HG02943 (cell line): ENCODE measurements at regions not wholly inside any gene's neighbourhood (a gene's known extent, or its start where the extent isn't known, plus 50 kb on each side); places are given as distances from the start of the nearest gene placed in this dataset.
"Not testable (repeated sequence)": the region's sequence is repeated elsewhere in the genome, so short reads cannot be mapped to it uniquely, and the experiment has no call there.

ENCODE experiments used
- ATAC-seq: cut with Tn5 transposase; IDR thresholded peaks from one replicate; pipeline ENCODE4 v1.9.1; 2021; ENCODE audit warnings: mild to moderate bottlenecking, low read depth, moderate library complexity; ENCODE audit not compliant: unreplicated experiment

- ATAC-seq: no peak
These were observed 140.9 kb upstream of the ROPN1 start for GRCh38 chr3:124132813-124133212.

DNA sequence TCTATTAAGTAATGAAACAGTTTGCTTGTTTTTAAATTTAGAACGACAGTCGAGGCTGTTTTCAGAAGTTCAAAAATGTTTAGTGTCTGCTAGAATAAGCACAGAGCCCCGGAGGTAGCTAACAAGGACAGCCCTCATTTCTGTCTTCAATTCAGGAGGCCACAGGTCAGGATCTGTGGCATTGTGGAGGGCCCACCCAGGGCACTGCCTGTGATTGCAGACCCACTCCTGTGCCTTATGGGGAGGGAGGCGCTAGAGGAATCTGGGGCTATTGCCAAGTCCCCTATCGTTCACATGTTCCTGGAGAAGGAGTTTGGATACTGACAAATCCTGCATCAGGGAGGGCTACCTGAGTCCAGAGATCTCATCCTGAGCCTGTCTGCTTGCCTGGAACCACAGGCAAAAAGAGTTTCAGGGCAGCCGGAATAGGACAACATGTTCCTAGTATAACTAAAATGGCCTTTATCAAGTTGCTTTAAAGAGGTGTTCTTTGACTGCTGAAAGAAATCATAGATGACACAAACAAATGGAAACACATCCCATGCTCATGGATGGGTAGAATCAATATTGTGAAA, 141.5 kb upstream of the ROPN1 start:
- no peak for ATAC-seq

DNA sequence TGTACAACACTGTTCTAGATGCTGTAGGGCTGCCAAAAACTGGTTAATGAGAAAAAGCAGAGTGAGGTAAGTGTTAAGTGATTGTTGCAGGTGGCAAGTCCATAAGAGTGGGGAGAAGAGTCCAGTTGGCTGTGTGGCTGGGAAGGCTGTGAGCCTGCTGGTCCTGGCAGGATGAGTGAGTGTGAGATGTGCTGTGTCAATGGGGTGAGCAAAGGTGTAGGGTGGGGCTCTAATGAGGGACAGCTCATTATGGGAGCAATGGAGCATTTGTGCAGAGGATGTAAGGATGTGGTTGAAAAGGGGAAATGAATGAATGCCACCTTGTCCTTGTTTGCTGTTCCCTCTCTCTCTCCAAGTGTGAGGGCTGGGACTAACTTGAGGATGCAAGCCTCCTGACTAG, 145.3 kb upstream of the ROPN1 start:
- ATAC-seq: no peak

GRCh38 chr3:124138148-124138547, 146.2 kb upstream of the ROPN1 start:
- ATAC-seq: no peak

DNA sequence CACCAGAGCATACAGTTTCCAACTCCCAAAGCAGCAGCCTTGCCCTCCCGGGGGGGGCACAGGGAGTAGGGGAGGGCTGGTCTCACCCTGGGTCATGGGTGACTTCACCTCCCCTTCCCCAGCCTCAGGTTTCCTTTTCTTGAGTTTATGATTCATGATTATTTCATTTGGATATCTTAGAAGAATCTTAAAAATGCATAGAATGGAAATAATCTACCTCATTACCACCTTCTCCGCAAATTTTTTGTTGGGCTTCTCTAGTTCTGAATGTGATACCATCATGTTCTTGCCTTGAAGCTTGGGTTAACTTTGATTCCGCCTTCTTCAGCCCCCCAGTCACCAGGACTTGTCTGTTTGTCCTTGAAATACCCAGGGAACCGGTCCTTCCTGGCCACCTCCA, 148.8 kb upstream of the ROPN1 start:
- ATAC-seq: no peak

DNA sequence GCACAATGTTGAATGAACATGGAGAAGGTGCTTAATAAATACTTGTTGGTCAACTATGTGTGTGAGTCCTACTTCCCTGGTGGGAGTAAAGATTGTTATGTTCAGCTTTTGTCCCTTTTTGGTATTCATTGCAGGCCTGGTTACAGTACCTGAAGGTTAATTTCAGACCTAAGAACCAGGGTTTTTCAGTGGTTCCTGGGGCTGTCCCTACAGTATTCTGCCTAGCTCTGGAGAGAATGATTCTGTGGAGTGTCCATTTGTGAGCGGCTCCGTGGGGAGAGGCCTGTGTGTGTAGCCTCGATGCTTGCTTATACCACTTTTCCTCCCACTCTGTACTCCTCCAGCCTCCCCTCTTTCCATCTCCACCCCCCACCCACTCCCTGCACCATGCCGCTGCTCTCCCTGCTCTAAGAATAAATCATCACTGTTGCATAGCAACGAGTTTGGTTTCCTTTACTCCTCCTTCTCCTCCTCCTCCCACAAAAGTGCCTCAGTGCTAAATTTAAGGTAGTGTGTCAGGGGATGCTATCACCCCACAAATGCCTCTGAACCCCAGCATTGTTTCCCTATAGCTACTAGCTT, 150.6 kb upstream of the ROPN1 start:
- ATAC-seq: no peak

GRCh38 chr3:124143047-124143446, 151.1 kb upstream of the ROPN1 start:
- no peak for ATAC-seq

DNA sequence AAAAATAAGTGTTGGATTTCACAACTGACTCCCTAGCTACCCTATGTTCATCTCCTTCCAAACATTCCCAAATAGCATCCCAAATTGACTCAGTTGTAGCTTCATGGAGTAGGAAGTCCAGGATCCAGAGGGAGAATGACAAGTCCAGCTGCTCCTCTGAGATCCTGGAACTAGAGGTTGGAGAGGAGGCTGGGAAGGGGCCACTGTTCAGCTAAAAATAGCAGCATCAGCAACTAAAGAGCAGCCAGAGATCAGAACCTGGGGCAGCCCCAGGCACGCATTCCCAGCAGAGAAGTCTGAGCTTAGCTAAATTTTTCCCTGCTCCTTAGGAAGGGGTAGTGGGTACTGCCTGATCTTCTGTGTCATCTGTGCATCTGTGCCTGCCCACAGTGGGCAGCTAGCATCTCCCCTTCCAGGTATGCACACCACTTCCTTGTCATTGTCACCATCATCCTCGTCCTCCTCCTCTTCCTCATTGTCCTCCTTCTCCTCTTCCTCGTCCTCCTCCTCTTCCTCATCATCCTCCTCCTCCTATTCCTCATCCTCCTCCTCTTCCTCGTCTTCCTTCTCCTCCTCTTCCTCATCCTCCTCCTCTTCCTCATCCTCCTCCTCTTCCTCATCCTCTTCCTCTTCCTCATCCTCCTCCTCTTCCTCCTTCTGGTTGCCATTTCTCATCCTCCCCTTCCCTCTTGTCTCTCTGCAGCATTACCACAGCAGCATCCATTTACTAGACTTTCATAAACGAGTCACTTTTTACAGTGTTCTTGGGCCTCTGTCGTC, 152.3 kb upstream of the ROPN1 start:
- ATAC-seq: no peak

DNA sequence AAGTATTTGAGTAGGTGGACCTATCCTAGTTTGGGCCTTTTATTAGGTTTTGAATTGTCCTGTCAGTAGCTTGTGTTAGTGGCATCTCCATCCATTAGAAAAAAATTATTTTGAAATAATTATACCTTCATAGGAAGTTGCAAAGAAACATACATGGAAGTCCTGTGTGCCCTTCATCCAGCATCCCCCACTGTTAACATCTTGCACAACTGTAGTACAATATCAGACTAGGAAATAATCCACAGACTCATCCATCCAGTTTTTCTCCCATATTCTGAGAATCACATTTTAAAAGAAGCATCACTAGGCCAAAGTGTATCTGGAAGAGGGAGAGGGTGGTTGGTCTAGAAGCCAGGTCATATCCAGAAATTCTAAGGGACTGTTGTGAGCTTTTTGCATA, 155.5 kb upstream of the ROPN1 start:
- no peak for ATAC-seq

GRCh38 chr3:124147946-124148345, 156.0 kb upstream of the ROPN1 start:
- ATAC-seq: no peak

- ATAC-seq: no peak
These were observed 157.2 kb upstream of the ROPN1 start for GRCh38 chr3:124149081-124149480.

DNA sequence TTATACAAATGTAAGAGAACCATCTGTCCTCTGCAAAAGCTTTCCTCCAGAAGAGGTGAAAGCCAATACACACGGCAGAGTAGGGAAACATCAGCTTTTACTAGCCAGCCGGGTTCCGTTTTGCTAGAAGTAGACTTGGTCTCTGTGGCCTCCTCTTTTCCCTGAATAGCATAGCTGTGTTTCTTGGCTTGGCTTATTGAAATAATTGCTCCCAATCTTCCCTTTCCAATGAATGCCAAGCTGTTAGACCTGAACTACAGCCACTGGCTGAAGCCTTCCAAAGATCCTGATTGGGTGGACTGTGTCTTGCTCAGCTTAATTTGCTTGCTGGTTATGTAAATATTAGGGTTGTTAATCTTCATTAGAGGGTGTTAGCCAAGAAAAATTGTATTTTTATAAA, 157.8 kb upstream of the ROPN1 start:
- ATAC-seq: no peak

DNA sequence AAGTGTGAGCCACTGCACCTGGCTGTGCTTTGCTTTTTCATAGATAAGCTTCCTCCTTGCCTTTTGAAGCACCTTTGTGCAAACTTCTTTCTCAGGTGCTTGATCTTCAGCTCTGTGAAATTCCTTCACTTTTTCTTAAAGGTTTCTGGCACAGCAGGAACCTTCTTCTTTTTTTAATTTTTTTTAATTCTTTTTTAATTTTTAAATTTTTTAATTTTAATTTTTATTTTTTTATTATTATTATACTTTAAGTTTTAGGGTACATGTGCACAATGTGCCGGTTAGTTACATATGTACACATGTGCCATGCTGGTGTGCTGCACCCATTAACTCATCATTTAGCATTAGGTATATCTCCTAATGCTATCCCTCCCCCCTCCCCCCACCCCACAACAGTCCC, 161.0 kb upstream of the ROPN1 start:
- not testable (repeated sequence) for ATAC-seq

DNA sequence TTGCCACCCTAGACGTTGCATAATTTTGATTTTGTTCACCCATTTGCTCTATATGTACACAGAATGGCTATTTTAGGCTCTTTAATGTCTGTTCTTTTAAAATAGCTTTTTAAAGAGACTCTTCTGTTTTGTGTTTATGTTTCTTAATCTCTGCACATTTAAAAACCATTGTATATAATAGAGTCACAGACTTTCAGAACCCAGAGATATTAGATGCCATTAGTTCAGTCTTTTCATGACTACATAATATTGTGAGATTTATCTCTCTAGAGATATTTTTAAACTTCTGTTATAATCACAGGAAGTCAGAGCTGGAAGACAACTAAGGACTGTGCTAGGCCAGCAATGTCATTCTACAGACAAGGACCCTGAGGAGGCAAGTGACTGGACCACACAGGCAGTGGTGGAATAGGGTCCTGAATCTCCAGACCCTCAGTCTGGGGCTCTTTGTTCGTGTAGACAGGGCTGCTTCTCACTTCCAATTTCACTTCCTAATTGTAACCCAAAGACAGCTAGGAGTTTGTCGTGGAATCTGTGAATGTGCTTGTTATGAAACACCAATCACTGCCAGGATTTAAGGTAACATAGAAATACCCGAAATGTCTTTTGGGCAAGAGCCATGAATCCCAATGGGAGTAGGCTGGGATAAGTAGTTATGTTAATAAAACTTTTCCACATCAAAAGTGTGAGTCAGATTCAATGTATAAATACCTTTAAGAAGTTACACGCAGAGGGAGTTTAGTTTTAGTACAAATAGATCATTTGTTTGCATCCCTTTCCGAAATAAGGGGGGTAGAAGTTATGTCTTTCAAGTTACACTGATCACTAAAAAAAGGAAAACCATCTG, 165.2 kb upstream of the ROPN1 start:
- no peak for ATAC-seq

GRCh38 chr3:124157748-124158147, 165.8 kb upstream of the ROPN1 start:
- ATAC-seq: no peak

- ATAC-seq: no peak
These were observed 166.4 kb upstream of the ROPN1 start for GRCh38 chr3:124158168-124158881.

GRCh38 chr3:124161448-124161847, 169.5 kb upstream of the ROPN1 start:
- no peak for ATAC-seq

- ATAC-seq: no peak
These were observed 171.8 kb upstream of the ROPN1 start for GRCh38 chr3:124163689-124164088.

GRCh38 chr3:124168271-124168670, 176.3 kb upstream of the ROPN1 start:
- ATAC-seq: no peak

GRCh38 chr3:124172283-124172682, 180.4 kb upstream of the ROPN1 start:
- ATAC-seq: no peak

GRCh38 chr3:124172816-124173215, 180.9 kb upstream of the ROPN1 start:
- ATAC-seq: no peak
